DND-41 (cell line): ENCODE measurements at regions not wholly inside any gene's neighbourhood (a gene's known extent, or its start where the extent isn't known, plus 50 kb on each side); places are given as distances from the start of the nearest gene placed in this dataset.

Experiments used
- EZH2 ChIP-seq: IDR thresholded peaks from 3 replicates; pipeline ENCODE4 v1.6.1; 2012; ENCODE audit warnings: borderline replicate concordance, low read depth, mild to moderate bottlenecking, moderate library complexity, low read length, inconsistent platforms; ENCODE audit not compliant: severe bottlenecking
- TF ChIP-seq, protein P1 (sequence below): IDR thresholded peaks from 2 replicates; pipeline ENCODE4 v1.5.1; 2012; ENCODE audit warnings: borderline replicate concordance, low read length, moderate library complexity, mild to moderate bottlenecking; ENCODE audit not compliant: poor library complexity, severe bottlenecking; ENCODE audit errors: extremely low read depth

DNA sequence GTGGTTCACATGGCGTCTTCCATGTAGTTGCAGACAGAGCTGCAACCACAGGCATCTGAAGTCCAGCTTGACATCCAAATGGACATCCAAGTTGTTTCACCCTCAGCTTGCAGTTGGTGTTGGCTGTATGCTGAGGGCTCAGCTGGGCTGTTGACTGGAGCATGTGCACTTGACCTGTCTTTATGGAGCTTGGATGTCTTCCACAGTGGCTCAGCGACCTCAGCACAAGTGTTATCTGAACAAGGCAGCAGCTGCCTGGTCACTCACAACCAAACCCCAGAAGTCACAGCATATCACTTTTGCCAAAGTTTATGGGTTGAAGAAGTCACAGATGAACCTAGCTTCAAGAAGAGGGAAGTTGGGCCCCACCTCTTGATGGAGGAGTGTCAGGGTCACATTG, 92.9 kb downstream of the TPRA1 start:
- TF ChIP-seq, protein P1, sequence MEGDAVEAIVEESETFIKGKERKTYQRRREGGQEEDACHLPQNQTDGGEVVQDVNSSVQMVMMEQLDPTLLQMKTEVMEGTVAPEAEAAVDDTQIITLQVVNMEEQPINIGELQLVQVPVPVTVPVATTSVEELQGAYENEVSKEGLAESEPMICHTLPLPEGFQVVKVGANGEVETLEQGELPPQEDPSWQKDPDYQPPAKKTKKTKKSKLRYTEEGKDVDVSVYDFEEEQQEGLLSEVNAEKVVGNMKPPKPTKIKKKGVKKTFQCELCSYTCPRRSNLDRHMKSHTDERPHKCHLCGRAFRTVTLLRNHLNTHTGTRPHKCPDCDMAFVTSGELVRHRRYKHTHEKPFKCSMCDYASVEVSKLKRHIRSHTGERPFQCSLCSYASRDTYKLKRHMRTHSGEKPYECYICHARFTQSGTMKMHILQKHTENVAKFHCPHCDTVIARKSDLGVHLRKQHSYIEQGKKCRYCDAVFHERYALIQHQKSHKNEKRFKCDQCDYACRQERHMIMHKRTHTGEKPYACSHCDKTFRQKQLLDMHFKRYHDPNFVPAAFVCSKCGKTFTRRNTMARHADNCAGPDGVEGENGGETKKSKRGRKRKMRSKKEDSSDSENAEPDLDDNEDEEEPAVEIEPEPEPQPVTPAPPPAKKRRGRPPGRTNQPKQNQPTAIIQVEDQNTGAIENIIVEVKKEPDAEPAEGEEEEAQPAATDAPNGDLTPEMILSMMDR, result no peak
- TF ChIP-seq EZH2, result no peak
